ENCODE measurements at regions not wholly inside any gene's neighbourhood (a gene's known extent, or its start where the extent isn't known, plus 50 kb on each side); places are given as distances from the start of the nearest gene placed in this dataset.
"Not testable (repeated sequence)": the region's sequence is repeated elsewhere in the genome, so short reads cannot be mapped to it uniquely, and the experiment has no call there.

DNA sequence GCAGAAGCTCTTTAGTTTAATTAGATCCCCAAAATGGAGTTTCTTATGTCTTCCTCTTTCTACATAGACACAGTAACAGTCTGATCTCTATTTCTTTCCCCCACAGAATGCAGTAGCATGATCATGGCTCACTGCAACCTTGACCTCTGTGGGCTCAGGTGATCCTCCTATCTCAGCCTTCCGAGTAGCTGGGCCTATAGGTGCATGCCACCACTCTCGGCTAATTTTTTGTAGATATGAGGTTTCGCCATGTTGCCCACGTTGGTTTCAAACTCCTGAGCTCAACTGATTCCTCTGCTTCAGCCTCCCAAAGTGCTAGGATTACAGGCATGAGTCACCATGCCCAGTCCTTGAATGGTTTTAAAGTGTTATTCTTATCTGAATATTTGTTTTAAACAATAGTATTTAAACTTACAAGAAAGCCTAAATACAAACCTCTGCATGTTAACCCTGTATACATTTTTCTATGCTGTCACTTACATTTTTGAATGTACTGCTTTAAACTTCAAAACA is 120.6 kb downstream of the GOSR1 start:
- H3K27ac ChIP-seq = no peak overlapping the region

DNA sequence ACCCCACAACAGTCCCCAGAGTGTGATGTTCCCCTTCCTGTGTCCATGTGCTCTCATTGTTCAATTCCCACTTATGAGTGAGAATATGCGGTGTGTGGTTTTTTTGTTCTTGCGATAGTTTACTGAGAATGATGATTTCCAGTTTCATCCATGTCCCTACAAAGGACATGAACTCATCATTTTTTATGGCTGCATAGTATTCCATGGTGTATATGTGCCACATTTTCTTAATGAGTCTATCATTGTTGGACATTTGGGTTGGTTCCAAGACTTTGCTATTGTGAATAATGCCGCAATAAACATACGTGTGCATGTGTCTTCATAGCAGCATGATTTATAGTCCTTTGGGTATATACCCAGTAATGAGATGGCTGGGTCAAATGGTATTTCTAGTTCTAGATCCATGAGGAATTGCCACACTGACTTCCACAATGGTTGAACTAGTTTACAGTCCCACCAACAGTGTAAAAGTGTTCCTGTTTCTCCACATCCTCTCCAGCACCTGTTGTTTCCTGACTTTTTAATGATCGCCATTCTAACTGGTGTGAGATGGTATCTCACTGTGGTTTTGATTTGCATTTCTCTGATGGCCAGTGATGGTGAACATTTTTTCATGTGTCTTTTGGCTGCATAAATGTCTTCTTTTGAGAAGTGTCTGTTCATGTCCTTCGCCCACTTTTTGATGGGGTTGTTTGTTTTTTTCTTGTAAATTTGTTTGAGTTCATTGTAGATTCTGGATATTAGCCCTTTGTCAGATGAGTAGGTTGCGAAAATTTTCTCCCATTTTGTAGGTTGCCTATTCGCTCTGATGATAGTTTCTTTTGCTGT is 120.0 kb downstream of the GOSR1 start:
- H3K27ac ChIP-seq = not testable (repeated sequence)

More for the DNA sequence above, 120.6 kb downstream of the GOSR1 start:
- TF ChIP-seq, protein P1, sequence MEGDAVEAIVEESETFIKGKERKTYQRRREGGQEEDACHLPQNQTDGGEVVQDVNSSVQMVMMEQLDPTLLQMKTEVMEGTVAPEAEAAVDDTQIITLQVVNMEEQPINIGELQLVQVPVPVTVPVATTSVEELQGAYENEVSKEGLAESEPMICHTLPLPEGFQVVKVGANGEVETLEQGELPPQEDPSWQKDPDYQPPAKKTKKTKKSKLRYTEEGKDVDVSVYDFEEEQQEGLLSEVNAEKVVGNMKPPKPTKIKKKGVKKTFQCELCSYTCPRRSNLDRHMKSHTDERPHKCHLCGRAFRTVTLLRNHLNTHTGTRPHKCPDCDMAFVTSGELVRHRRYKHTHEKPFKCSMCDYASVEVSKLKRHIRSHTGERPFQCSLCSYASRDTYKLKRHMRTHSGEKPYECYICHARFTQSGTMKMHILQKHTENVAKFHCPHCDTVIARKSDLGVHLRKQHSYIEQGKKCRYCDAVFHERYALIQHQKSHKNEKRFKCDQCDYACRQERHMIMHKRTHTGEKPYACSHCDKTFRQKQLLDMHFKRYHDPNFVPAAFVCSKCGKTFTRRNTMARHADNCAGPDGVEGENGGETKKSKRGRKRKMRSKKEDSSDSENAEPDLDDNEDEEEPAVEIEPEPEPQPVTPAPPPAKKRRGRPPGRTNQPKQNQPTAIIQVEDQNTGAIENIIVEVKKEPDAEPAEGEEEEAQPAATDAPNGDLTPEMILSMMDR (conservative IDR thresholded peaks at IDR 0.05) = no peak

DNA sequence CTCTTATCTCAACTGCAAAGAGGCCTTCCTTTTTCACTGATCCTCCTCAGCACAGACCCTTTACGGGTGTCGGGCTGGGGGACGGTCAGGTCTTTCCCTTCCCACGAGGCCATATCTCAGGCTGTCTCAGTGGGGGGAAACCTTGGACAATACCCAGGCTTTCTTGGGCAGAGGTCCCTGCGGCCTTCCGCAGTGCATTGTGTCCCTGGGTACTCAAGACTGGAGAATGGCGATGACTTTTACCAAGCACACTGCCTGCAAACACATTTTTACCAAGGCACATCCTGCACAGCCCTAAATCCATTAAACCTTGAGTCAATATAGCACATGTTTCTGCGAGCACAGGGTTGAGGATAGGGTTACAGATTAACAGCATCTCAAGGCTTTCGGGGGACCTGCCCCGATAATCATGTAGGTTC is 117.8 kb downstream of the GOSR1 start:
- H3K27ac ChIP-seq = not testable (repeated sequence)

DNA sequence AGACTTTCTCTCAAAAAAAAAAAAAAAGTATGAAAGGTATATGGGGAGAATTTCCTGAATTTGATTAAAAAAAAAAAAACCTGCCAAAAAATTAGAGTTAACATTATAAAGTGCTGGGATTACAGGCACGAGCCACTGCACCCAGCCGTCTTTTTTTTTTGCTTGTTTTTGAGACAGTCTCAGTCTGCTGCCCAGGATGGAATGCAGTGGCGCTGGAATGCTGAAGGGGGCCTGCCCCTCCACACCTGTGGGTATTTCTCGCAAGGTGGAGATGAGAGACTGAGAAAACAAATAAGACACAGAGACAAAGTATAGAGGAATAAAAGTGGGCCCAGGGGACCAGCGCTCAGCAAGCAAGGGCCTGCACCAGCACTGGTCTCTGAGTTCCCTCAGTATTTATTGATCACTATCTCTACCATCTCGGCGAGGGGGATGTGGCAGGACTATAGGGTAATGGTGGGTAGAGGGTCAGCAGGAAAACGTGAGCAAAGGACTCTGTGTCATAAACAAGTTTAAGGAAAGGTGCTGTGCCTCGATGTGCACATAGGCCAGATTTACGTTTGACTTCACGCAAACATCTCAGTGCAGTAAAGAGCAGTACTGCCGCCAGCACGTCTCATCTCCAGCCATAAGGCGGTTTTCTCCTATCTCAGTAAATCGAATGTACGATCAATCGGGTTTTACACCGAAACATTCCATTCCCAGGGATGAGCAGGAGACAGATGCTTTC is 117.2 kb downstream of the GOSR1 start:
- TF ChIP-seq, protein P1 (conservative IDR thresholded peaks at IDR 0.05) = no peak
- no peak for TF ChIP-seq ZFX (IDR thresholded peaks at IDR 0.05)
- H3K27ac ChIP-seq = no peak overlapping the region

DNA sequence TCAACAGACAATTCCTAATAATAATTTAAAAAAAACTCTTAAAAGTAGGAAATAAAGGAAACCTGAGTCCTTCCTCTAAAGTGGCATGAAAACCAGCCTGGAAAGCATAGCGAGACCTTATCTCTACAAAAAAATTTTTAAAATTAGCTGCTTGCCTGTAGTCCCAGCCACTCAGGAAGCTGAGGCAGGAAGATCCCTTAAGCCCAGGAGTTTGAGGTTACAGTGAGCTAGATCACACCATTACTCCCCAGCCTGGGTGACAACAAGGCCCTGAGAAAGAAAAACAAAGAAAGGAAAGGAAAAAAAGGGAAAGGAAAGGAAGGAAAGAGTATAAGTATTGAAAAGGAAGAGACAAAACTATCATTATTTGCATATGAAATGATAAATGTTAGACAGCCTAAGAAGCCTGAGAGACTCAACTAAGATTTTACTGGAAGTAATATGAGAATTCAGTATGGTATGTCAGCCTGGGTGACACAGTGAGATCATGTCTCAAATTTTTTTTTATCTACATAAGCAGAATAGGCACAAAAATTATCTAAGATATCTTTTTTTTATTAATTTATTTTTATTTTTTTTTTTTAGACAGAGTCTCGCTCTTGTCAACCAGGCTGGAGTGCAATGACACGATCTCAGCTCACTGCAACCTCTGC is 113.0 kb downstream of the GOSR1 start:
- no peak for TF ChIP-seq ZFX (IDR thresholded peaks at IDR 0.05)
- TF ChIP-seq, protein P1 (conservative IDR thresholded peaks at IDR 0.05) = no peak
- no peak overlapping the region for H3K27ac ChIP-seq

DNA sequence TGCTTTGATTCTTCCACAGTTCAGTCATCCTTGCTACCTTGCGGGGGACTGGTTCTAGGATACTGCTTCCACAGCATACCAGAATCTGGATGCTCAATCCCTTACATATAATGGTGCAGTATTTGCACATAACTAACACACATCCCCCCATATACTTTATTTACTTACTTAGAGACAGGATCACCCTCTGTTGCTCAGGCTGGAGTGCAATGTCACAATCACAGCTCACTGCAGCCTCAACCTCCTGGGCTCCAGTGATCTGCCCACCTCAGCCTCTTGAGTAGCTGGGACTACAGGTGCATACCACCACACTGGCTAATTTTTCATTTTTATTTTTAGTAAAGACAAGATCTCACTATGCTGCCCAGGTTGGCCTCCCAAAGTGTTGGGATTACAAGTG is 112.2 kb downstream of the GOSR1 start:
- TF ChIP-seq, protein P1 (conservative IDR thresholded peaks at IDR 0.05) = no peak
- TF ChIP-seq ZFX (IDR thresholded peaks at IDR 0.05) = no peak
- H3K27ac ChIP-seq = no peak overlapping the region

DNA sequence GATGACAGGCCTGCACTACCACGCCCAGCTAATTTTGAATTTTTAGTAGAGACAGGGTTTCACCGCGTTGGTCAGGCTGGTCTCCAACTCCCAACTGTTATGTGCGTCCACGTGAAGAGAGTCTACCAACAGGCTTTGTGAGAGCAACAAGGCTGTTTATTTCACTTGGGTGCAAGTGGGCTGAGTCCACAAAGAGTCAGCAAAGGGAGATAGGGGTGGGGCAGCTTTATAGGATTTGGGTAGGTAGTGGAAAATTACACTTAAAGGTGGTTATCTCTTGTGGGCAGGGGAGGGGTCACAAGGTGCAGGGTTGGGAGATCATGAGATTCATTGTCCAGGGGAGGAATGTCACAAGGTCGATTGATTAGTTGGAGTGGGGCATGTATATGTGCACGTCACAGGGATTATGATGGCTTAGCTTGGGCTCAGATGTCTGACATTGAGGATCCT is 111.6 kb downstream of the GOSR1 start:
- TF ChIP-seq, protein P1 (conservative IDR thresholded peaks at IDR 0.05) = no peak
- no peak for TF ChIP-seq ZFX (IDR thresholded peaks at IDR 0.05)
- no peak overlapping the region for H3K27ac ChIP-seq
